ENCODE measurements at regions not wholly inside any gene's neighbourhood (a gene's known extent, or its start where the extent isn't known, plus 50 kb on each side); places are given as distances from the start of the nearest gene placed in this dataset.
"Not testable (repeated sequence)": the region's sequence is repeated elsewhere in the genome, so short reads cannot be mapped to it uniquely, and the experiment has no call there.

GRCh38 chr1:104776-105175, 346.7 kb downstream of the OR4F29 start:
- not testable (repeated sequence) for TF ChIP-seq CTCF, POLR2A, EP300, POLR2AphosphoS5 (IDR thresholded peaks at IDR 0.05)

All from upper lobe of left lung (tissue), 4 donors.